ENCODE measurements at regions not wholly inside any gene's neighbourhood (a gene's known extent, or its start where the extent isn't known, plus 50 kb on each side); places are given as distances from the start of the nearest gene placed in this dataset.

DNA sequence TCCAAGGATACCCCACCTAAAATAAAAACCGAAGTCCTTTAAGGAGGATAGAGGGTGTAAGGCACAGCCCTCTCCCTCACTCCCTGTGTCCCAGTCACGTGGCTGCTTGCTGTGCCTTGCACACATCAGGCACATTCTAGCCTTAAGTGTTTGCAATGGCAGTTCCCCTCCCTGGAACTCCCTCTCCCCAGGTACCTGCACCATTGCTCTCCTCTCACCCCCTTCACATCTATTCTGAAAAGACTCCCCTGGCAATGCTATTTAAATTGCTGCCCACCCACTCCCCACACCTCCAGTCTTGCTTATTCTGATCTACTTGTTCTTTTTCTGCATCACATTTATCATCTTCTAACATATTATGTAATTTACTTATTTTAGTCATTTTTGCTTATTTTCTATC is 91.6 kb upstream of the LNX1 start:
- BruUV-seq (replicated peaks), result no TSS peak
- Histone ChIP-seq H2AFZ (ENCODE audit: low read length) (no peak overlapping the region), H3K9ac (ENCODE audit: insufficient read depth, low read depth, low read length) (no peak overlapping the region), H3K79me2 (ENCODE audit: insufficient read depth, low read length) (no peaks in the 10 kb centered on the region), H3K27ac (ENCODE audit: extremely low read length, insufficient read depth, low read length) (no peak overlapping the region), H3K36me3 (replicated peaks in 1 of 2; ENCODE audit: control insufficient read depth in 1 of 2, insufficient read depth in 2 of 2, low read length in 2 of 2) (no peaks in the 10 kb centered on the region), H3K9me3 (ENCODE audit: low read length) (no peaks in the 10 kb centered on the region), H3K4me2 (ENCODE audit: low read depth, low read length) (no peak overlapping the region), H3K4me3 (replicated peaks in 1 of 3; ENCODE audit: insufficient read depth in 1 of 3, low read depth in 2 of 3, low read length in 3 of 3) (no peak overlapping the region), H3K27me3 (ENCODE audit: control insufficient read depth in 1 of 2, insufficient read depth in 2 of 2, low read length in 2 of 2) (no peaks in the 10 kb centered on the region), H4K20me1 (ENCODE audit: insufficient read depth, low read length) (no peaks in the 10 kb centered on the region), H3K4me1 (ENCODE audit: insufficient read depth, low read length) (no peaks in the 10 kb centered on the region)
- DNase-seq (ENCODE audit: low spot score) (no peak), ATAC-seq (no peak), FAIRE-seq (no peak)
- intact Hi-C loops (cut with micrococcal nuclease; ENCODE audit: unreplicated experiment) (no loop called here), in situ Hi-C loops (cut with HindIII; ENCODE audit: extremely low pct_ligation_motif_present, low pct_unique_long_range_greater_than_20kb) (no loop called here)
- ChIA-PET CTCF (ENCODE audit: low intra/inter-chr PET ratio, low total read pairs) (no interaction called here), POLR2A (no interaction called here)
- TF ChIP-seq ZNF562 (CRISPR knock-in tag; IDR thresholded peaks at IDR 0.05; ENCODE audit: borderline replicate concordance) (no peak), ASH2L (IDR thresholded peaks at IDR 0.05; ENCODE audit: insufficient read length, low read depth, low read length) (no peak), ZBTB7B (CRISPR knock-in tag; IDR thresholded peaks at IDR 0.05) (no peak), FOXP1 (IDR thresholded peaks at IDR 0.05) (no peak), FOXP1 (CRISPR knock-in tag; IDR thresholded peaks at IDR 0.05) (no peak), MXI1 (IDR thresholded peaks at IDR 0.05; ENCODE audit: borderline replicate concordance, low read depth, low read length) (no peak), ZNF260 (CRISPR knock-in tag; IDR thresholded peaks at IDR 0.05; ENCODE audit: borderline replicate concordance, low read depth) (no peak)
- TF ChIP-seq, protein P1, sequence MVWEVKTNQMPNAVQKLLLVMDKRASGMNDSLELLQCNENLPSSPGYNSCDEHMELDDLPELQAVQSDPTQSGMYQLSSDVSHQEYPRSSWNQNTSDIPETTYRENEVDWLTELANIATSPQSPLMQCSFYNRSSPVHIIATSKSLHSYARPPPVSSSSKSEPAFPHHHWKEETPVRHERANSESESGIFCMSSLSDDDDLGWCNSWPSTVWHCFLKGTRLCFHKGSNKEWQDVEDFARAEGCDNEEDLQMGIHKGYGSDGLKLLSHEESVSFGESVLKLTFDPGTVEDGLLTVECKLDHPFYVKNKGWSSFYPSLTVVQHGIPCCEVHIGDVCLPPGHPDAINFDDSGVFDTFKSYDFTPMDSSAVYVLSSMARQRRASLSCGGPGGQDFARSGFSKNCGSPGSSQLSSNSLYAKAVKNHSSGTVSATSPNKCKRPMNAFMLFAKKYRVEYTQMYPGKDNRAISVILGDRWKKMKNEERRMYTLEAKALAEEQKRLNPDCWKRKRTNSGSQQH (CRISPR knock-in tag; IDR thresholded peaks at IDR 0.05; ENCODE audit: low read depth), result no peak
- WGBS (ENCODE audit: low lambda C conversion rate), result 0% methylated on average over 2 of the region's 2 CpGs

DNA sequence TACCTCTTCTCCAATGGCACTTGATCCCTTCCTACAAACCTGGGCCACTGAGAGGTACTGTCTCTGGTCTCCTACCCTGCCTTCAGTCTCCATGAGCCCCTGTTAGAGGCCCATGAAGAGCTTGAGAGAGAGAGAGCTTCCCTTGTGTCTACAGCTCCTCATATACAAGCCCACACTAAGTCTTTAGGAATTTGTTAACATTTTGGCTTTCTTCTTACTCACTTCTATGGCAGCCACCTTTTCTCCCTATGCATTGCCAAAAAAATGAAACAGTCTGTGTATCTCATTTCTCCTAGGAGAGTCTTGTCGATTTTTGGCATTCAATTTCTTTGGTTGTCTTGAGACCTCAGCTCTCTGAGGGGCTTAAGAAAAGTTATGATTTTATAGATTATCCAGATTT is 90.9 kb upstream of the LNX1 start:
- H3K9ac ChIP-seq (ENCODE audit: insufficient read depth, low read depth, low read length), result no peak overlapping the region
- ATAC-seq, result no peak
- FAIRE-seq, result no peak
- no peaks in the 10 kb centered on the region for H3K36me3 ChIP-seq (replicated peaks in 1 of 2; ENCODE audit: control insufficient read depth in 1 of 2, insufficient read depth in 2 of 2, low read length in 2 of 2)
- intact Hi-C loops (cut with micrococcal nuclease; ENCODE audit: unreplicated experiment), result no loop called here
- no peak overlapping the region for H3K4me3 ChIP-seq (replicated peaks in 1 of 3; ENCODE audit: insufficient read depth in 1 of 3, low read depth in 2 of 3, low read length in 3 of 3)
- H3K4me2 ChIP-seq (ENCODE audit: low read depth, low read length), result no peak overlapping the region
- in situ Hi-C loops (cut with HindIII; ENCODE audit: extremely low pct_ligation_motif_present, low pct_unique_long_range_greater_than_20kb), result no loop called here
- no peak overlapping the region for H2AFZ ChIP-seq (ENCODE audit: low read length)
- no peaks in the 10 kb centered on the region for H3K9me3 ChIP-seq (ENCODE audit: low read length)
- no peak for DNase-seq (ENCODE audit: low spot score)
- no TSS peak for BruUV-seq (replicated peaks)
- no peaks in the 10 kb centered on the region for H3K4me1 ChIP-seq (ENCODE audit: insufficient read depth, low read length)
- H3K27ac ChIP-seq (ENCODE audit: extremely low read length, insufficient read depth, low read length), result no peak overlapping the region
- no peaks in the 10 kb centered on the region for H3K79me2 ChIP-seq (ENCODE audit: insufficient read depth, low read length)
- H4K20me1 ChIP-seq (ENCODE audit: insufficient read depth, low read length), result no peaks in the 10 kb centered on the region
- no peaks in the 10 kb centered on the region for H3K27me3 ChIP-seq (ENCODE audit: control insufficient read depth in 1 of 2, insufficient read depth in 2 of 2, low read length in 2 of 2)
- 3% methylated on average over 1 of the region's 1 CpG for WGBS (ENCODE audit: low lambda C conversion rate)
- POLR2A ChIA-PET, result no interaction called here
- CTCF ChIA-PET (ENCODE audit: low intra/inter-chr PET ratio, low total read pairs), result no interaction called here
- TF ChIP-seq TAF1 (CRISPR knock-in tag; IDR thresholded peaks at IDR 0.05), result no peak
- no peak for TF ChIP-seq NPAS2 (CRISPR knock-in tag; IDR thresholded peaks at IDR 0.05; ENCODE audit: borderline replicate concordance)
- no peak for TF ChIP-seq YEATS2 (CRISPR knock-in tag; IDR thresholded peaks at IDR 0.05; ENCODE audit: borderline replicate concordance)
- TF ChIP-seq MIXL1 (CRISPR knock-in tag; IDR thresholded peaks at IDR 0.05), result no peak
- no peak for TF ChIP-seq FOXK1 (CRISPR knock-in tag; IDR thresholded peaks at IDR 0.05; ENCODE audit: borderline replicate concordance, low read depth)
- no peak for TF ChIP-seq LBX2 (CRISPR knock-in tag; IDR thresholded peaks at IDR 0.05; ENCODE audit: borderline replicate concordance)
- no peak for TF ChIP-seq JUN (CRISPR knock-in tag; IDR thresholded peaks at IDR 0.05)
- no peak for TF ChIP-seq UBTF (CRISPR knock-in tag; IDR thresholded peaks at IDR 0.05)
- no peak for TF ChIP-seq KLF9 (CRISPR knock-in tag; IDR thresholded peaks at IDR 0.05; ENCODE audit: low read depth)
- no peak for TF ChIP-seq NR2F2 (IDR thresholded peaks at IDR 0.05; ENCODE audit: borderline replicate concordance, low read depth)
